Activated CD8-positive, alpha-beta T cell treated with anti-CD3 and anti-CD28 coated beads for 36 hours (primary cell): ENCODE measurements at regions not wholly inside any gene's neighbourhood (a gene's known extent, or its start where the extent isn't known, plus 50 kb on each side); places are given as distances from the start of the nearest gene placed in this dataset.

Experiments used
- ATAC-seq: fragments of 200-7000 bp; cut with Tn5 transposase; one replicate; pipeline ENCODE4 v1.10.0; 2021; ENCODE audit warnings: mild to moderate bottlenecking, moderate library complexity
- CTCF ChIA-PET: fragments of 350-600 bp; sonication (Branson Sonifier 250); formaldehyde crosslinking; loops from one replicate; lab custom pipeline; 2021; ENCODE audit warnings: antibody characterized with exemption; lab: Charles Lee
- POLR2A ChIA-PET: fragments of 350-600 bp; sonication (Branson Sonifier 250); formaldehyde crosslinking; loops from one replicate; lab custom pipeline; 2021; ENCODE audit warnings: antibody characterized with exemption; lab: Charles Lee
- DNase-seq: peaks from one replicate; pipeline ENCODE4 v3.0.0-alpha.2; 2020
- H3K27ac Mint-ChIP-seq: one replicate; pipeline ENCODE4 v1.8.0; 2021; ENCODE audit warnings: mild to moderate bottlenecking, mixed read lengths
- H3K27me3 Mint-ChIP-seq: one replicate; pipeline ENCODE4 v1.8.0; 2021; ENCODE audit warnings: mixed read lengths
- H3K36me3 Mint-ChIP-seq: one replicate; pipeline ENCODE4 v1.8.0; 2021; ENCODE audit warnings: low read depth, mixed read lengths
- H3K4me1 Mint-ChIP-seq: one replicate; pipeline ENCODE4 v1.8.0; 2021; ENCODE audit warnings: low read depth, mixed read lengths
- H3K4me3 Mint-ChIP-seq: one replicate; pipeline ENCODE4 v1.8.0; 2021; ENCODE audit warnings: mild to moderate bottlenecking, moderate library complexity, mixed read lengths
- H3K9me3 Mint-ChIP-seq: one replicate; pipeline ENCODE4 v1.8.0; 2021; ENCODE audit warnings: mixed read lengths
- CTCF ChIP-seq: fragments of 200-600 bp; IDR thresholded peaks from one replicate; pipeline ENCODE4 v1.8.0; 2022; ENCODE audit warnings: antibody characterized with exemption, mild to moderate bottlenecking
- intact Hi-C: fragments of 100-400 bp; cut with micrococcal nuclease; formaldehyde crosslinking; loops from one replicate; pipeline ENCODE4 v1.10.0; 2022

- intact Hi-C loops = no loop called here
- no peaks in the 10 kb centered on the region for H3K9me3 Mint-ChIP-seq
- H3K27ac Mint-ChIP-seq = no peak overlapping the region
- TF ChIP-seq CTCF = no peak
- H3K36me3 Mint-ChIP-seq = no peaks in the 10 kb centered on the region
- DNase-seq (no peak), ATAC-seq (no peak)
- H3K4me3 Mint-ChIP-seq = no peak overlapping the region
- ChIA-PET CTCF (no interaction called here), POLR2A (no interaction called here)
- H3K4me1 Mint-ChIP-seq = no peaks in the 10 kb centered on the region
- H3K27me3 Mint-ChIP-seq = peaks cover 16% of the 10 kb centered on the region
These were observed 182.3 kb downstream of the BLID start for GRCh38 chr11:121933694-121934093.

DNA sequence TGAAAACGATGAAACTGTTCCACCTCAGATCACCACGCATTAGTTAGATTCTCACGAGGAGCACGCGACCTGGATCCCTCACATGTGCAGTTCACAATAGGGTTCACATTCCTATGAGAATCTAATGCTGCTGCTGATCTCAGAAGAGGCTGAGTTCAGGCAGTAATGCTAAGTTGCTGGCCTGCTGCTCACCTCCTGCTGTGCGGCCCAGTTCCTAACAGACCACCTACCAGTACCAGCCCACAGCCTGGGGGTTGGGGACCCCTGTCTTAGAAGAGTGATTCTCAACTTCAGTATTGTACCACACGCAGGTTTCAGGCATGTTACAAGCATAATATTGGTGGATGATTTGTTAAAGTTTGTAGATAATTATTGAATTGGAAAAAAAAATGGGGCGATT is 182.7 kb downstream of the BLID start:
- intact Hi-C loops = no loop called here
- CTCF ChIA-PET = no interaction called here

GRCh38 chr11:121932646-121933185 is 183.3 kb downstream of the BLID start:
- ATAC-seq (no peak), DNase-seq (no peak)
- TF ChIP-seq CTCF = no peak
- no peak overlapping the region for H3K4me3 Mint-ChIP-seq
- ChIA-PET CTCF (no interaction called here), POLR2A (no interaction called here)
- no peaks in the 10 kb centered on the region for H3K36me3 Mint-ChIP-seq
- no peaks in the 10 kb centered on the region for H3K9me3 Mint-ChIP-seq
- no peak overlapping the region for H3K27ac Mint-ChIP-seq
- intact Hi-C loops = no loop called here
- peaks cover 16% of the 10 kb centered on the region for H3K27me3 Mint-ChIP-seq
- H3K4me1 Mint-ChIP-seq = no peaks in the 10 kb centered on the region

More for the DNA sequence above, 182.7 kb downstream of the BLID start:
- TF ChIP-seq CTCF = no peak
- POLR2A ChIA-PET = no interaction called here
- no peak for ATAC-seq
- DNase-seq = no peak
- Mint-ChIP-seq H3K9me3 (no peaks in the 10 kb centered on the region), H3K27me3 (peaks cover 16% of the 10 kb centered on the region), H3K4me3 (no peak overlapping the region), H3K36me3 (no peaks in the 10 kb centered on the region), H3K4me1 (no peaks in the 10 kb centered on the region), H3K27ac (no peak overlapping the region)

GRCh38 chr11:121931748-121932352 is 184.2 kb downstream of the BLID start:
- Mint-ChIP-seq H3K4me3 (no peak overlapping the region), H3K27ac (no peak overlapping the region), H3K27me3 (peaks cover 21% of the 10 kb centered on the region), H3K9me3 (no peaks in the 10 kb centered on the region), H3K4me1 (no peaks in the 10 kb centered on the region), H3K36me3 (no peaks in the 10 kb centered on the region)
- DNase-seq (no peak), ATAC-seq (no peak)
- ChIA-PET POLR2A (no interaction called here), CTCF (no interaction called here)
- intact Hi-C loops = no loop called here
- no peak for TF ChIP-seq CTCF

DNA sequence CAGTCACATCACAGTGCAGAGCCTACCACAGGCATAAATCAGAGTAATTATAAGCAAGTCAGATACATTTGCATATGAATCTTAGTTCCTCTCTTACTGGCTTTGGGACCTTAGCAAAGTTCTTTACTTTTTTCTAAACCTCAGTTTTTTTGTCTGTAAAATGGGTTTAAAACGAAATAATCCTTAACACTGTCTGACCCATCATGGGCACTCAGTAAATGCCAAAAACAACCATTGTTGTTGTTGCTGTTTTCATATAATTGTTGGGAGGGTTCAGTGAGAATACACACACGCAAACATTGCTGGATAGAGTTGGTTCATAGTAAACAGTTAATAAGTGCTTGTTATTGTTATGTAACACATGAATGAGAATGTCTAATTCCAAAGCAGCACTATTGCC is 184.9 kb downstream of the BLID start:
- Mint-ChIP-seq H3K27me3 (peaks cover 23% of the 10 kb centered on the region), H3K36me3 (no peaks in the 10 kb centered on the region), H3K27ac (no peak overlapping the region), H3K4me1 (no peaks in the 10 kb centered on the region), H3K9me3 (no peaks in the 10 kb centered on the region), H3K4me3 (no peak overlapping the region)
- ATAC-seq (no peak), DNase-seq (no peak)
- intact Hi-C loops = no loop called here
- no peak for TF ChIP-seq CTCF
- ChIA-PET POLR2A (no interaction called here), CTCF (no interaction called here)
